ENCODE measurements at regions not wholly inside any gene's neighbourhood (a gene's known extent, or its start where the extent isn't known, plus 50 kb on each side); places are given as distances from the start of the nearest gene placed in this dataset.

- no peak for DNase-seq (ENCODE audit: low read depth in 1 of 2, low spot score in 2 of 2)
- Histone ChIP-seq H2BK12ac (ENCODE audit: low read depth, low read length) (no peak overlapping the region), H3K4me1 (replicated peaks in 1 of 4; ENCODE audit: control insufficient read depth in 3 of 4, insufficient read depth in 4 of 4, low read length in 3 of 4) (peaks cover 6 to 30% (median 25%) of the 10 kb centered on the region in 4 experiments), H3K14ac (ENCODE audit: insufficient read length) (no peak overlapping the region), H3K9ac (replicated peaks in 1 of 4; ENCODE audit: extremely low read depth in 1 of 4, low read depth in 3 of 4, low read length in 3 of 4) (no peak overlapping the region), H3K27me3 (replicated peaks in 1 of 4; ENCODE audit: control insufficient read depth in 3 of 4, extremely low read depth in 1 of 4, insufficient read depth in 3 of 4, low read length in 3 of 4) (no peaks in the 10 kb centered on the region; a peak in 1 of 7 replicates), H3K23me2 (ENCODE audit: low read depth, low read length) (no peaks in the 10 kb centered on the region), H3K23ac (ENCODE audit: insufficient read length) (no peak overlapping the region), H3K36me3 (ENCODE audit: control insufficient read depth in 2 of 4, insufficient read depth in 4 of 4, low read length in 3 of 4) (no peaks in the 10 kb centered on the region), H4K5ac (ENCODE audit: insufficient read length, low read depth, low read length) (no peak overlapping the region), H3K56ac (replicated peaks; ENCODE audit: insufficient read length, low read depth, low read length) (no peak overlapping the region), H3K4me2 (ENCODE audit: insufficient read depth in 1 of 2, low read depth in 2 of 2, low read length in 2 of 2) (no peak overlapping the region), H2AFZ (ENCODE audit: low read length) (no peak overlapping the region), H2BK20ac (ENCODE audit: low read length) (no peak overlapping the region), H4K20me1 (replicated peaks in 1 of 2; ENCODE audit: control insufficient read depth in 1 of 2, insufficient read depth in 2 of 2, low read length in 2 of 2) (no peaks in the 10 kb centered on the region), H3K9me3 (ENCODE audit: insufficient read depth in 2 of 2, low read depth in 1 of 2, low read length in 1 of 2) (no peaks in the 10 kb centered on the region), H2AK5ac (ENCODE audit: low read depth, low read length) (no peak overlapping the region), H2BK120ac (replicated peaks; ENCODE audit: low read depth, low read length) (no peak overlapping the region), H3K27ac (ENCODE audit: low read depth, low read length) (no peak overlapping the region), H2BK15ac (ENCODE audit: low read length) (no peak overlapping the region), H4K8ac (ENCODE audit: extremely low read depth, insufficient read depth, low read length) (no peak overlapping the region), H4K91ac (replicated peaks; ENCODE audit: insufficient read length, low read length) (no peak overlapping the region), H3K79me2 (ENCODE audit: control insufficient read depth in 1 of 2, insufficient read depth in 2 of 2, low read length in 2 of 2) (no peaks in the 10 kb centered on the region), H3K18ac (ENCODE audit: extremely low read depth, low read length) (no peak overlapping the region), H3K79me1 (ENCODE audit: low read depth, low read length) (no peaks in the 10 kb centered on the region), H3K4ac (replicated peaks; ENCODE audit: insufficient read length, low read depth, low read length) (no peak overlapping the region), H3K4me3 (ENCODE audit: extremely low read depth in 1 of 4, insufficient read depth in 2 of 4, low read depth in 3 of 4, low read length in 4 of 4) (no peak overlapping the region), H2BK5ac (ENCODE audit: low read depth, low read length) (no peak overlapping the region)
- FAIRE-seq = no peak
- ChIA-PET CTCF (ENCODE audit: partially characterized antibody) (interaction anchor here (0.8 to 1.1 kb wide), 2 partner anchors 10 to 204 kb away, joined by 3 to 4 read pairs; no protein-coding TSS in a partner anchor), POLR2A (ENCODE audit: partially characterized antibody) (no interaction called here)
- 79% methylated on average over 4 of the region's 4 CpGs; no CpG with 5 or more reads in 1 of the 2 experiments for WGBS, 2 experiments (ENCODE audit: extremely low coverage in 1 of 2, insufficient coverage in 1 of 2, insufficient read length in 1 of 2, insufficient replicate concordance in 2 of 2, low coverage in 1 of 2, low lambda C conversion rate in 2 of 2, missing lambda C conversion rate in 1 of 2)
- TF ChIP-seq SRF (IDR thresholded peaks at IDR 0.05; ENCODE audit: low read depth, low read length) = no peak
- TF ChIP-seq USF2 (IDR thresholded peaks at IDR 0.05; ENCODE audit: low read length) = no peak
- no peak for TF ChIP-seq KDM1A (IDR thresholded peaks at IDR 0.05; ENCODE audit: borderline replicate concordance, low read length)
- TF ChIP-seq CBX5 (IDR thresholded peaks at IDR 0.05; ENCODE audit: low read depth, low read length) = no peak
- TF ChIP-seq E2F6 (IDR thresholded peaks at IDR 0.05) = no peak
- no peak for TF ChIP-seq POLR2AphosphoS5 (IDR thresholded peaks at IDR 0.05; ENCODE audit: low read depth, low read length)
- no peak for TF ChIP-seq CEBPB (IDR thresholded peaks at IDR 0.05; ENCODE audit: low read depth, low read length)
- no peak for TF ChIP-seq PHF8 (conservative IDR thresholded peaks at IDR 0.05; ENCODE audit: low read depth, low read length)
- TF ChIP-seq SIRT6 (IDR thresholded peaks at IDR 0.05; ENCODE audit: low read length) = no peak
- TF ChIP-seq TAF7 (optimal IDR thresholded peaks at IDR 0.05; ENCODE audit: borderline replicate concordance, low read depth, low read length) = no peak
- TF ChIP-seq CHD2 (IDR thresholded peaks at IDR 0.05; ENCODE audit: low read length) = no peak
- no peak for TF ChIP-seq JUN (IDR thresholded peaks at IDR 0.05; ENCODE audit: low read depth, low read length)
Measured at GRCh38 chr2:236823963-236824362, 254.3 kb downstream of the ACKR3 start.

Data from H1 (cell line).